ENCODE measurements at regions not wholly inside any gene's neighbourhood (a gene's known extent, or its start where the extent isn't known, plus 50 kb on each side); places are given as distances from the start of the nearest gene placed in this dataset.

DNA sequence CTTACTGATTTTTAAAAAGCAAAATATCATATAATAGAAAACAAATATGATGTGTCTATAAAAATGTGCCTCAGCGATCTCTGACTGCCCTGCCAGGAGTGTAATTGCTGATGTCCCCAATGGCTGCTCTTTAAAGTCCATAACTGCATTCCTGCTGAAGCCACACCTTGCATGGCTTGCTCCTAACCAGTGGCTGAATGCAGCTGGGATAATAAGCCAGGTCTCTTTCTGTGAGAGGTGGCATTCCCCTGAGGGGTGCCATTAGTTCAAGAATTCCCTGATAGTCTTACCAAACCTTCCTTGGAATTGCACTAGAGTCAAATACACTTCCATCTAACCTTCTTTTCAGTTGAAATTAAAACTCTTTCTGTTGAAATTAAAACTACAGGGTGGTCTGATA lies 125.8 kb upstream of the ZNF804A start:
- no peak for DNase-seq

- DNase-seq, result no peak
Observed at GRCh38 chr2:184481865-184482264, 116.5 kb upstream of the ZNF804A start.

- DNase-seq, result no peak
Observed at GRCh38 chr2:184498936-184499335, 99.4 kb upstream of the ZNF804A start.

- DNase-seq, result no peak
Observed at GRCh38 chr2:184504252-184504651, 94.1 kb upstream of the ZNF804A start.

DNA sequence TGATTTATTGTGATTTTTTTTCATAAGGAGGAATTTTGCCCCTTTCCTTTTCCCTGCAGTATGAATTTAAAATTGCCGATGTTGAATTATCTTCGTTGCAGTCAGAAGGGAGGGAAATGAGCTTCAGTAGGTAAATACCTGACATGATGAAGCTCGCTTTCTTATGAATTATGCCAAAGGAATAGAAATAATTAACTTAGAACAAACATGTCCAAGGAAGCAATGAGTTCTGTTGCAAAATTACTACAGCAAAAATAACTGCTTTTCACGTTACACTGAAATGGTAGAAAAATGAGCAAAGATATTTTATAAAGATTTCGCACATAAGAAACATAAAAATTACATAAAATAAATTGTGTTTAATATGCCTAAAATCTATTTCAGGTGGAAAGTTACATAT lies 91.1 kb upstream of the ZNF804A start:
- DNase-seq, result no peak

DNA sequence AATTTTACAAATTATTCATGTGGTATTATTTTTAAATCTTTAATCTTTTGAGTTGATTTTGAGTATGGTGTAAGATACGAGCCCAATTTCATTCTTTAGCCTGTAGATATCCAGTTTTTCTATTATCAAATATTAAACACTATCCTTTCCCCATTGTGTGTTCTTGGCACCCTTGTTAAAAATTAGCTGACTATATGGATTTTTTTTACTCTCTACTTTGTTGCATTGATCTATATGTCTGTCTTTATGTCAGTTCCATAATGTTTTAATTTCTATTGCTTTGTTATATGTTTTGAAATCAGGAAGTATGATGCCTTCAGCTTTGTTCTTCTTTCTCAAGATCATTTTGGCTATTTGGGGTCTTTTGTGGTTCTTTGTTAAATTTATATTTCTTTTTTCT lies 80.9 kb upstream of the ZNF804A start:
- DNase-seq, result no peak

DNA sequence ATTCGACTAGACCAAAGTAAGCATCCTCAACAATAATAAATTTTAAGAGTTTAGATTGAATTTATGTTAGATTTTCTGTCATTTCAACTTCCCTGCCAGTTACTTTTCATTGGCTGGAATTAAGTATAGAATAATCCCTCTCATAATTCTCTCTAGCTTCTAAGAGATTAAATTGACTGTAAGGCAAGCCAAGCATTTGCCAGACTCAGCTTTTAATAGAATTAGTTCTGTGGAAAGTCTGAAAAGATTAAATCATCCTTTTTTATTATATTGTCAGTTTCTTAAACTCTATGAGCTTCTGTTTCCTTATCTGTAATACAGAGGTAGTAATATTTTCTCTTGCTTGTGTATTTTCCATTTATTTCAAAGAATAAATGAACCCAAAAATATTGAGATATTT lies 77.9 kb upstream of the ZNF804A start:
- DNase-seq, result no peak

- DNase-seq, result no peak
Observed at GRCh38 chr2:184523732-184524131, 74.6 kb upstream of the ZNF804A start.

GRCh38 chr2:184524551-184525382 lies 73.6 kb upstream of the ZNF804A start:
- no peak for DNase-seq

DNA sequence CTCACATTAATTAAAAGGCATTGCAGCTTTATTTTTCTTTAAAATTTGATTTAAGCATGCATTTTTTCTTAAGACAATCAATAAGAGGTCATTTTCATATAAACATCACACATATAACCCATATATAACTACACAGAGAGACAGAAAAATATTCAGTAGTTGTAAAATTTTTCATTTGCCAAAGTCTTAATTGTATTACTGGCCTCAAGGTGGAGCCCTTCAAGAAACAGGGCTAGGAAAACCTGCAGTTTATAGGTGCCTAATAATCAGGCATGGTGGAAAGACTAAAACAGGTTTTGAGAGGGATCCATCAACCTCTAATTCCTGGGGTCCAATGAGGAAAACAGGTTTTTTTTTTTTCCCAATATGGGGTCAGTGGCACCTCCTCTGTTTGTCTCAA lies 71.3 kb upstream of the ZNF804A start:
- DNase-seq, result no peak

- DNase-seq, result no peak
Observed at GRCh38 chr2:184528119-184528518, 70.2 kb upstream of the ZNF804A start.

GRCh38 chr2:184530239-184530638 lies 68.1 kb upstream of the ZNF804A start:
- no peak for DNase-seq

GRCh38 chr2:184530959-184531358 lies 67.4 kb upstream of the ZNF804A start:
- DNase-seq, result no peak

DNA sequence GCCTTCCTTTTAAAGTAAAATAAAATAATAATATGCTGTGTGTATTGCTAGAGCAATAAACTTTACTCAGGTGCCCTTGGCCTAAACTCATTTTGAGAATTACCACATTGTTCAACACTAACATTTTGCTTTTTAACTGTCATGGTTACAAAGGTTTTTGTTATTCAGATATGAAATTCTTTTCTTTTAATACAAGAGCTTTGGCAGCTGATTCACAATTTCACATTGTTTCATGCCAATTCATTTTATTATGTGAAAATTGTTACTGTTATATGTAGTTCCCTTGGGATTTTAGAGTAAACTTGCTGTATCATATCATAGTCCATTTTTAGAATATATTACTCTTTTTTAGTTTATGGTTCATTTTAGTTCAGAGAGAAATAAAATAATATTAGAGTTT lies 65.8 kb upstream of the ZNF804A start:
- DNase-seq, result no peak

DNA sequence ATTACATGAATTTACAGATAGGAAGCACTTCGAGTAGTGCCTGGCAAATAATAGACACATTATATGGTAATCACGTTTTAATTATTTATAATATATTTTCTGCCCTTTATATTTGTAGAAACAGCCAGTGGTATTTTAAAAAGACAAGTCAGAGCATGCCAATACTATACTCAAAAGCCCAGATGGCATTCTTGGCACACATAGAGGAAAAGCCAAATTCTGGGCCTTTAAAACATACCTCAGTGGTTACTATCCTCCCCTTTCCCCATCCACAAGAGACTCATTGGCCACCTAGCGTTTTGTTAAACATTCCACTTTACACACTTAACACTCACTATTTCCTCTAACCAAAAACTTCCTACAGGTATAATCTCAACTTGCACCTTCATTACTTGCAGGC lies 63.3 kb upstream of the ZNF804A start:
- no peak for DNase-seq

GRCh38 chr2:184540246-184540789 lies 58.0 kb upstream of the ZNF804A start:
- DNase-seq, result no peak

DNA sequence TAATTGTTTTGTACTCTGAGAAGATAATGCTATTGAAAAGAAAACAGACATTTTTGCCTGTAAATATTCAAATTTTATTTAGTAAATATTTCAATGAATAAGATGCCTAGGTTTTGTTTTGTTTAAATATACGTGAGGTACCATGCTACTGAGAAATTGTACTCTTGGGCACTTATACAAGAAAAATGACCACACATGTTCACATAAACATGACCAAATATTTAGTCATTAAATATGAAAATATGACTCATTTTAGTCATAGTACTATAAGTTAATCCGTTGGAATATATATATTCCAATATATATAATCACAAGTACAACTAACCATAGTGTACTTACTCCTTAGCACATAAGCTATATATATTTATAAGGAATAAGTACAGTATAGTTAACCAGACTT lies 56.7 kb upstream of the ZNF804A start:
- DNase-seq, result no peak

DNA sequence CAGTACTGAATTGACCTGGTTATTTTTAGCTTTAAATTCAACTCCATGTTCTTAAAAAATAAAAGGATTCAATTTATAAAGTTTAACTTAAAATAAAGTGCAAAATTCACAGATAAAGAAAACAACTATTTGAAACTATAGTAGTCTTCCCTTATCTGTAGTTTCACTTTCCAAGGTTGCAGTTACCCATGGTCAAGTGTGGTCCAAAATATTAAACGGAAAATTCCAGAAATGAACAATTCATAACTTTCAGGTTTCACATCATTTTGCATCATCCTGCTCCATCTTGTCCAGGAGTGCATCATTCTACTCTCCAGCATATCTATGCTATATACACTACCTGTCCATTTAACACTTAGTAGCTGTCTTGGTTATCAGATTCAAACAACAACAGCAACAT lies 54.5 kb upstream of the ZNF804A start:
- no peak for DNase-seq
